ENCODE measurements at regions not wholly inside any gene's neighbourhood (a gene's known extent, or its start where the extent isn't known, plus 50 kb on each side); places are given as distances from the start of the nearest gene placed in this dataset.

GRCh38 chr11:115695677-115696364 is 191.6 kb upstream of the CADM1 start:
- TF ChIP-seq CTCF (IDR thresholded peaks at IDR 0.05; ENCODE audit: low read length) (no peak), EZH2 (IDR thresholded peaks at IDR 0.05; ENCODE audit: borderline replicate concordance, low read length) (no peak)

All from OCI-LY1 (cell line).